ENCODE measurements at regions not wholly inside any gene's neighbourhood (a gene's known extent, or its start where the extent isn't known, plus 50 kb on each side); places are given as distances from the start of the nearest gene placed in this dataset.

DNA sequence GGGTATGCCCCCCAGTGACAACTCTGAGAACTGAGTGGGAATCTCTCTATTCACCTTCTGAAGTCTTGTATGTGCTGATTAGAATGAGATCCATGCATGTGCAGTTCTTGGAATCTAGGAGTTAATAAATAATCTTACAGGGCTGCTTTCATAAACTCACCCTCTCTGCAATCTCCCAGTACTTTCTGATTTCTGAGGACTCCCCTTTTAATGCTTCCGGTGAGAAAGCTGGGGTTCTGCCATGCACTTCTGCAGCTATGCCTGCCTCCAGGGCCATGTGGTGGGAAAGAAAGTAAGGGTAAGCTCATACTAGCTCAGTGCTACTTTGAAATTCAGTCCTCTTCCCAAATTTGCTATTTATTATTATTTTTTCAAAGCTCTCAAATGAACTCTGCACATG, 432.9 kb downstream of the MTX2 start:
- TF ChIP-seq, protein P1, sequence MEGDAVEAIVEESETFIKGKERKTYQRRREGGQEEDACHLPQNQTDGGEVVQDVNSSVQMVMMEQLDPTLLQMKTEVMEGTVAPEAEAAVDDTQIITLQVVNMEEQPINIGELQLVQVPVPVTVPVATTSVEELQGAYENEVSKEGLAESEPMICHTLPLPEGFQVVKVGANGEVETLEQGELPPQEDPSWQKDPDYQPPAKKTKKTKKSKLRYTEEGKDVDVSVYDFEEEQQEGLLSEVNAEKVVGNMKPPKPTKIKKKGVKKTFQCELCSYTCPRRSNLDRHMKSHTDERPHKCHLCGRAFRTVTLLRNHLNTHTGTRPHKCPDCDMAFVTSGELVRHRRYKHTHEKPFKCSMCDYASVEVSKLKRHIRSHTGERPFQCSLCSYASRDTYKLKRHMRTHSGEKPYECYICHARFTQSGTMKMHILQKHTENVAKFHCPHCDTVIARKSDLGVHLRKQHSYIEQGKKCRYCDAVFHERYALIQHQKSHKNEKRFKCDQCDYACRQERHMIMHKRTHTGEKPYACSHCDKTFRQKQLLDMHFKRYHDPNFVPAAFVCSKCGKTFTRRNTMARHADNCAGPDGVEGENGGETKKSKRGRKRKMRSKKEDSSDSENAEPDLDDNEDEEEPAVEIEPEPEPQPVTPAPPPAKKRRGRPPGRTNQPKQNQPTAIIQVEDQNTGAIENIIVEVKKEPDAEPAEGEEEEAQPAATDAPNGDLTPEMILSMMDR (IDR thresholded peaks at IDR 0.05; ENCODE audit: poor library complexity): no peak
- TF ChIP-seq EZH2 (IDR thresholded peaks at IDR 0.05; ENCODE audit: borderline replicate concordance): no peak
